HG03175 (cell line): ENCODE measurements at regions not wholly inside any gene's neighbourhood (a gene's known extent, or its start where the extent isn't known, plus 50 kb on each side); places are given as distances from the start of the nearest gene placed in this dataset.

Source experiments
- ATAC-seq: cut with Tn5 transposase; IDR thresholded peaks from one replicate; pipeline ENCODE4 v1.9.1; 2021; ENCODE audit warnings: mild to moderate bottlenecking, moderate library complexity; ENCODE audit not compliant: unreplicated experiment

DNA sequence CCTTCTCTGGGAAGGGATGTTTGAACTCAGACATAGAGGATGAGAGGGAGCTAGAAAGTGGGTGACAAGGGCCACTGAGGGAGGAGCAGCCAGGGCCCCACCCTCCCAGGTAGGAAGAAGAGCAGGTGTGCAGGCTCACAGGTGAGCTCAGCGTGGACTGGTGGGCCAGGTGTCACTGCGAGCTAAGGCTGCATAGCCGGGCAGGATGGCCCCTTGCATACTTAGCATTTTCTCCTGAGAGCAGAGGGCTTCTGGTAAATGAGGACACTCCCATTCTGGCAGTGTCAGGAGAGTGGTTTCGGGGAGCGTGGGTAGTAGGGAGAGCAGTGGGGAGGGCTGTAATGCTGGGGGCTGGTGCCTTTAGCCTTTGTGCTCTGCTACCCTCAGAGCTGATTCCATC is 843.4 kb downstream of the TBC1D22A start:
- no peak for ATAC-seq

DNA sequence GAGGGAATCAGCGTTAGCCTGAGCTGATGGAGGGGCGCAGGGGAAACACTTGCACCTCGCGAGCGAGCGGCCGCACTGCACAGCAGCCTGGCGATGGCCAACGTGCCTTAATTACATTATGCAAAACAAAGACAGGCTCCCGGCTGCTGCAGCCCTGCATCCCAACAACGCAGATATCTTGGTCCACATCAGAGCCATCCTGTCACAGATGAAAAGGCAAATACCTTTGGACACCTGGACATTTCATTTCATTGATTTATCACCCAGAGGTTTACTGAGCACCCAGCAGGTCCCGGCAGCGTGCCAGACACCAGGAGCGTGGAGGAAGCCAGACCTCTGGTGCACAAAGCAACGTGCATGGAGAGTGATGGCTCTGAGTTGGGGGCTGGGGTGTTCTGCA is 843.0 kb downstream of the TBC1D22A start:
- ATAC-seq, result no peak

DNA sequence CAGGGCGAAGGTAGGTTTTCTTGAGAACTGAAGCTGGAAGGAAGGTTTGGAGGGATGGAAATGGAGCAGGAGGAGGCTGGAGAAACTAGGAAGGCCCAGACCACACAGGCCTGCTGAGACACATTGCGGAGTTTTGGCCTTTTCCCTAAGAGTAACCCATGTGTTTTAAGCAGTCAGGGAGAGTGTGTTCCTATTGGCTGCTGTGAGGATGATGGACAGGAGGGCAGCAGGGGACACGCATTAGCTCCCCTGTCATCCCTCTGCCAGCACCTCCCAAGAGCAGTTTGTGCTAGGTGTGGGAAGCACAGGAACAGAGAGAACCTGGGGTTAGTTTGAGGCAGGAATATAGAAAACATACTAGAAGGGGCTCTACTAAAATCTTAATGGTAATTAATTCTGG is 842.1 kb downstream of the TBC1D22A start:
- ATAC-seq, result no peak

DNA sequence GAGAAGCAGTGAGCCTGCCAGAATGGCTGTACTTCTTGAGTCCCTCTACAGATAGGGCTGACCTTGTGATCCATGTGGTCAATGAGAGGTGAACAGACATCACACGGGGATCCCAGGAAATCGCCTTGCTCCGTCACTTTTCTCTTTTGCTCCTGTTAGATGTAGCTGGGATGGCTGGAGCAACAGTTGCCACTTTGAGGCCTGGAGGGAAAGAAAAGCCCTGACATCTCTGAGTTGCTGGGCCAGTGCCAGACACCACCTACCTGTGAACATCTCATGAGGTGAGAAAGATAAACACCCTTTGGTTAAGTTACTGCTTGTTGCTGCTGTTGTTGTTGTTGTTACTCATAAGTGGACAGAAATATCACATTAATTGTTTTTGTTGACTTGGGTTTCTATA is 840.3 kb downstream of the TBC1D22A start:
- ATAC-seq, result no peak

DNA sequence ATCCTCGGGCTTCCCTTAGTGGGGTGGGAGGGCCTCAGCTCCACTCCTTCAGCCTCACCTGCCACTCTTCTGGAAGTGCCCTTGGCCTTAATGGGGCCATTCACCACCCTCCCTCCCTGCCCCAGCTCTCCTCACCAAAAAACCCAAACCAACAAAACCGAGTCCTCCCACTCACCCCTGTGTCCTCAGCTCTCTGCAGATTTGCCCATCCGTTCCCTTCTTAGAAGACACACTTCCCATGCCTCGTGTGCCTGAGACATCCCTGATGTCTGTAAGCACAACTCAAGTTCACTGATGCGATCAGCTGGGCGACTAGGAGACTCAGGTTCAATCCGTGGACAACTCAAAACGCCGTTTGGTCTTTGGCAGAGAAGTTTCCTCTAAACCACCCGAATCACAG is 839.2 kb downstream of the TBC1D22A start:
- no peak for ATAC-seq

DNA sequence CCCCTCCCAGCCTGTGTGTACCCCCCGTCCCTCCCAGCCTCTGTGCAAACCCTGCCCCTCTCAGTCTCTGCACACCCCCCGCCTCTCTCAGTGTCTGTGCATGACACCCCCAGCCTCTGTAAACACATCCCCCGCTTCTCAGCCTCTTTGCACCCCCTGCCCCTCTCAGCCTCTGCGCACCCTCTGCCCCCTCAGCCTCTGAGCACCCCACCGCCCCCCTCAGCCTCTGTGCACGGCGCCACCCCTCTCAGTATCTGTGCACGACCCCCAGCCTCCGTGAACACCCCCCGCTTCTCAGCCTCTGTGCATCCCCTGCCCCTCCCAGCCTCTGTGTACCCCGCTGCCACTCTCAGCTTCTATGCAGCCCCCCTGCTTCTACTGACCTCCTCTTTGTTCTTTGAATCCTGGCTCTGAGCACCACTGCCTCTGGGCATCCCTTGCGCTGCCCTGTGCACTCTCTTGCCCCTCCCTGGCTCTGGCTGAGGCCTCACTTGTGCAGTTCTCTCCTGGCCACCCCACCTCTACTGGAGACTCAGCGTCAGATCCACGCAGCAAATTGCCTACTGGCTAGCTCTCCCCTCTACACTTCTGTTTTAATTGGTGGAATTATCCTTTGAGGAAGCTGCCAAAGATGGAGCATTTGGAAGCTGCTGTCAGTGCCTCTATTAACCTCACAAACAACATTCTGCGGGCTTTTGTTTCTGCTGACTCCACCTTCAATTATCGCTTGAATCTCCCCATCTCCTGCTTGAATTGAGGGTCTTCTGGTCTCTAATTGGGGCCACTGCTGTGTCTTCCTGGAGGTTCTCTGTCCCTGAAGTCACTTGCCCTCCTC is 838.6 kb downstream of the TBC1D22A start:
- ATAC-seq, result no peak

DNA sequence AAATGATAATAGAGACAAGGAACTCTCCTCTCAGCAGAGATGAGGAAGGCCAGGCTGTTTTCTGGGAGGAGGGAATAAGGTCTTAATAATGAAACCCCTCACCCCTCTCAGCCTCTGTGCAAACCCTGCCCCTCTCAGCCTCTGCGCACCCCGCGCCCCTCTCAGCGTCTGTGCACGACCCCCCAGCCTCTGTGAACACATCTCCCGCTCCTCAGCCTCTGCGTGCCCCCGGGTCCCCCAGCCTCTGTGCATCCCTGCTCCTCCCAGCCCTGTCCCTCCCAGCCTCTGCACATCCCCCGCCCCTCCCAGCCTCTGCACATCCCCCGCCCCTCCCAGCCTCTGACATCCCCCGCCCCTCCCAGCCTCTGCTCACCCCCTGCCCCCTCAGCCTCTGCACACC is 837.8 kb downstream of the TBC1D22A start:
- ATAC-seq, result no peak

DNA sequence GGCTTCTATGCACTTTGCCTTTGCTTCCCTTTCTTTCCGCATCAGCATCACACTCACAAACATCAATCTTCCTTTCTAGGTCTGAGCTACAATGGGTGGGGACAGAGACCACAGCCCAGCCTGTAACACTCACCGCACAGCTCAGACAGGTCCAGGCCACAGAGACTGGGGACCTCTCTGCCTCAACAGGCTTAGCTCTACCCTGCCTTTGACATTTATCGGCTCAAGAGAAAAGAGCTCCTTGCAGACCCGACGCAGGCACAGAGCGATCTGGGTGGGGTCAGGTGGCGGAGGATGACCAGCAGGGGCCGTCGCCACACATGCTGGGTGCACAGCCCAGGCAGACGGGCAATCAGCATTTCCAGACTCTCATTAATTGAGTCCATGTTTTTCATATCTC is 837.3 kb downstream of the TBC1D22A start:
- no peak for ATAC-seq

DNA sequence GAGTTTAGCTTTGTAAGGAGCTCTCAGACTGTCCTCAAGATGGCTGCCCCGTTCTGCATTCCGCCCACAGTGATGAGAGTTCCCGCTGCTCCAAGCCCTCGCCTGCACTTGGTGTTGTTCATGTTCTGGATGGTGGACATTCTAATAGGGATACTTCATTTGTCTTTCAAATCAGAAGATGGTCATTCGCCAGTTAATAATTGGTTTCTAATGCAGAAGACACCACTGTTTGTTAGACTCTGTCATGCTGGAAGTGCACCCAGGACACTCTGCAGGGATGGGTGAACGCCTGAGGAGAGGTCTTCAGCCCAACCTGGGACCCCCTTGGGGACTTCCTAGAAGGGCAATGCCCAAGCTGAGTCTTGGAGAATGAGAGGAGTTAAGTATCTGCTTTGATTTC is 836.4 kb downstream of the TBC1D22A start:
- no peak for ATAC-seq

DNA sequence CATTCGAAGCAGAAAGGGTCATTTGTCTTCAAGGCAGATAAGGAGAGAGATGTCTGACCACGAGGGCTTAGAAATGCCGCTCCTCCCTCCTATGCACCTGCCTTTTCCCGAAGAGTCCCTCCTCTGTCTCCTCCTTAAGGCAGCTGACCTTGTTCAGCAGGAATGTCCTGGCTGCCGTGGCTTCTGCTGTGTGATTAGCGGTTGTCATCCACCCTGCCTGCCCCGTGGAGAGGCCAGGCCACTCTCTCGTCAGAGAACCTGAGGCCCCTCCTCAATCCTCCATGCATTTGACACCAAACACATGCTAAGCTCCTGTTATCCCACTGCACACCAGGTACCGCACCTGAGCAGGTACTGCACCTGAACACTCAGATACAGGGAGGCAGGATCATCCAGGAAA is 834.6 kb downstream of the TBC1D22A start:
- no peak for ATAC-seq

DNA sequence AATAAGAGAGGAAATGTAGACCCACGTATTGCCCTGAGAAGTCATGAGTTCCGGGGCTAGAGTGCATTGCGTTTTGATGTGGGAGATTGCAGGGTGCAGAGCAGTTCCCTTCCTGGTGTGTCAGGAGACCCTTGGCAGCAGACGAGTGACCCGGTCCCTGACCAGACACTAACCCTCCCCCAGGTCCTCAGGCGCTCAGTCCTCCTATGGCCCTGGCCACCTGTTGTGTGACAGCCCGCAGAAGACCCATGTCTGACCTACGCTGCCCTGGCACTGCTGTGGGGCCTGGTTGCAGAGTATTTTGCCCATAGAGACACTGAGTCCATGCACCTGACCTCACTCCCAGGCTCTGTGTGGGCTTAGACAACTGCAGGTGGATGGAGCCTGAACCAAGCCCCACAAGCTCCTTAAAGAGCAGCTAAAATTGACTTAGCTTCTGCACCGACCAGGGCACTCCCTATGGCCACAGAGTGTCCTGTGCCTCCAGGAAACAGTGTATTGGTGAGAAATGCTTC is 833.8 kb downstream of the TBC1D22A start:
- no peak for ATAC-seq

DNA sequence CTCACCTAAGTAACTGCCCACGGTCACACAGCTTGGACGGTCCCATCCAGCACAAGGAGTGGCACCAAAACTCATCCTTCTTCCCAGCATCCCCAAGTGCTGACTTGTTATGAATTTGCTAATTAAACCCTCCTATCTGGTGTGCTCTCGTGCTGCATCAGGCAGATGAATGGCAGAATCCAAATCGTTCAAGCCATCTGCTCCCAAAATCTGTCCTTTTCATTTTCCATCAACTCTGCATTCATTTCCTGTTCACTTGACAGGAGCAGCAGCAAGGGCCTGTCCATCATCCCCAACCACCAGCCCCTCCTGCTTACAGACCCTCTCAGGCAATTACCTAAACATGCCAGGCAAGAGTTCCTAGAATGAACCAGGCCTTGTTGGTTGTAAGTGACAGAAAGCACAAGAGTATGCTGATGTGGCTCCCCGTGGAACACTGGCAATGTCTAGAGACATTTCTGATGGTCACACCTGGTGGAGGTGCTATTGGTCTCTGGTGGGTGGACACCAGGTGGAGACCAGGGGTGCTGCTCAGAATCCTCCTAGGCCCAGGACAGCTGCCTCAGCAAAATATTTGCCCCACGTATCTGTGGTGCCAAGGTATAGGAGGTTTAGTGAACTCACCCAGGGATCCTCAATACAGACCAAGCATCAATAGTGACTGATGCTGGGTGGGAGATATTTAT is 832.5 kb downstream of the TBC1D22A start:
- ATAC-seq, result no peak

DNA sequence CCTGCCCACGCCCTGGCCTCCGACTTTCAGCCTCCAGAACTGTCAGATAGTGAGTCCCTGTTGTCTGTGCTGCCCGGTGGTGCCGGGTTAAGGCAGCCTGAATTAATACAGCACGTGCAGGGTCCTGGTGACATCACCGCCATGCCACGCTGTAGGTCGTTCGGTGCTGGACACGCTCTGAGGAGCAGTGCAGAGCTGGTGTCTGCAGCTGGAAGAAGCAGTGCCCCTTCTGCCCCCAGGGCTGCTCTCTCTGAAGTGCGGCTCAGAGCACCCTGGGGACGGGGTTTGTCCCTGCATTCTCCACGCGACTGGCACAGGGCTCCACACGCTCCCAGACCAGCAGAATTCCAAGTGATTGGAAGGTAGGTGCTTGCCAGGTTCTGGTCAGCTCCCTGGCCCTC is 831.5 kb downstream of the TBC1D22A start:
- ATAC-seq, result no peak

DNA sequence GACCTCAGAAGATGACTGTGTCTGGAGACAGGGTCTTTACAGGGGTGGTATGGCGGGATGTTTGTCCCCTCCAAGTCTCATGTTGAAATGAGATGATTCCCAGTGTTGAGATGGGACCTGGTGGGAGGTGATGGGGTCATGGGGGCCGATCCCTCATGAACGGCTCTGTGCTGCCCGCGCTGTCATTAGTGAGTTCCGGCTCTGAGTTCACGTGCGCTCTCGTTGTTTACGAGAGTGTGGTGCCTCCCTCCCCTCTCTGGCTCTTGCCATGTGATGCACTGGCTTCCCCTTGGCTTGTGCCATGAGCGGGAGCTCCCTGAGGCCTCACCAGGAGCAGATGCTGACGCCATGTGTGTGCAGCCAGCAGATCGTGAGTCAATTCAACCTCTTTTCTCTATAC is 830.8 kb downstream of the TBC1D22A start:
- no peak for ATAC-seq

DNA sequence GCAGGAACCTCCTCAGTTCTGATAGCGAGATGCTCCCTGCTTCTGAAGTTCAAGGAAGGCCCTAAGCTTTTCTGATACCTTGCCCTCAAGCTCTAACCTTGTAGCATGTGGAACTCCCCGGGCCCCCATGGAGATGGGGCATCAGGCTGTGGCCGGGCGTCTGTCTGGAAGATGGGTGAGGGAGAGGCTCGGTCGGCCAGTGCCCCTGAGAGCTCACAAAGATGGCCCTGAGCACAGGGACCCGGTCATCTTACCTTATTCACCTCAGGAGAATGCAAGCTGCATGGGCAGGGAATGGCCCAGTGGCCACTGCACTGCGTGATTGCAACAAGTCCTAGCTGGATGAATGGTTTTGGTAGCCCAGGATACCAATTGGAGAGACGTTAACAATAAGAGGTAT is 830.3 kb downstream of the TBC1D22A start:
- ATAC-seq, result no peak

DNA sequence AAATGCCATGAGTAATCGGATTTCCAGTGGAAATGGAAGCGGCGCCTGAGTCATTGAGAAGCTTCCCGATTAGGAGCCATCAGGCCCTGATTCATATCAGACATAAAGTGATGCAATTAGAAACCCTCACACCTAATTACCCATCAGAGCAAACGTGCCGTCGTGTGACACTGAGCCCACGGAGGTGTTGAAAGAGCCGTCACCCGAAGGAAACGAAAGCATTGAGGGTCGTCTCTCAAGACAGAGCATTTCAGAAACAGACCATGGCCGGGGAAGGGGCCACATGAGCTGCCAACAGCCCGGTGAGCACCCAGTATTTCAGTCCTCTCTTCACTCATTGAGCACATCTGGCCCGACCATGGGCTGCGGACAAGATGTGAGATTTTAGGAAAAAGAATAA is 829.3 kb downstream of the TBC1D22A start:
- no peak for ATAC-seq

DNA sequence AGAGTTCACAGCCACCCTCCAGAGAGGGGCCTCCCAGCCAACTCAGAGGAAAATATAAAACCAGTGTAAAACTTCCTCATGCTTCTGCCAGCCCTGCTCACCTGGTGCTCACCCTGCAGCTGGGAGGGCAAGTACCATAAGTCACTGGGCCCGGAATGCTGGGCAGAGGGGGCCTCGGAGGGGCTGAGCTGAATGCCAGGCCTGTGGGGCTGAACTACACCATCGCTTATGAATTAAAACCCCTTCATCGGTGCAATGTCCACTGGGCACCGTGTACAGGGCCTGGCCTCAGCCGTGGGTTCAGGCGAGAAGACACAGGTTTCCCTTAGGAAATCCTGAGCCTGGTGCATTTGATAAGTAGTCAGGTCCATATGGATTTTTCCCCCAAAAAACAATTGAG is 828.6 kb downstream of the TBC1D22A start:
- no peak for ATAC-seq

DNA sequence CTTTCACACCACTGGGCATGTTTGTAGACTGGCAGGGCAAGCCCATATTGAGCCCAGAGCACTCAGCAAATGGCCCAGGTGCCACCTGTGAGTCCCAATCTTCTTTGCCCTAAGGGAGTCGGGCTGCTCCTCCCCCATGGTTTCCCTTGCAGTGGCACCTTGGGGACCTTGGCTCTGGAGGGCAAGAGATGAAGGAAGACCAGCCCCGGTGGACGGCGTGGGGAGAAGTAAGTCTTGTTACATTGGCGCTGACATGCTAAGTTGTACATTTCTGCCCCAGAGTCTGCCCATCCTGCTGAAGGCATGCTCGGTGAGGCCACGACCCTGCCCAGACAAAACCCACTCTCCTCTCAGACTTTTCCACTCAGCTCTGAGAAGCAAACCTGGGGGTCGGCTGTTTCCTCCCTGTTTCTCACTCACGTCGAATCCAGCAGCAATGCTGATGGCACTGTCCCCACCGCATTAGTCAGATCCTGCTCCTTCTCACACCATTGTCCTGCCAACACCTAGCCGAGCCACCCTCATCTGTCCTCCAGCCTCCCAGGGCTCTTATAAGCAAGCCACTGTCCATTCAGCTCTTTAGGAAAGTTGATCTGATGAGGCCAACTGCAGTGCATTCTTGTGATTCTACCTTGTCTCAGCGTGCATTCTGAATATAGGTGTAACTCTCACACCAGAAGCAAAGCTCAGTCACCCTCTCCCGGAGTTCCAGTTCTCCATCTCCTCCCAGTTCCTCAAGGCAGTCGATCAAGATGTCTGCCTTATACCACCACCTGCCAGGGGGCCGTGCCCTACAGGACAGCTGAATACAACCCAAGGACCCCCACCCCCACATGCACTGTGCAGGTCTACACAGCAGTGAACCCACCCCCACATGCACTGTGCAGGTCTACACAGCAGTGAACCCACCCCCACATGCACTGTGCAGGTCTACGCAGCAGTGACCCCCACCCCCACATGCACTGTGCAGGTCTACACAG is 827.1 kb downstream of the TBC1D22A start:
- no peak for ATAC-seq

DNA sequence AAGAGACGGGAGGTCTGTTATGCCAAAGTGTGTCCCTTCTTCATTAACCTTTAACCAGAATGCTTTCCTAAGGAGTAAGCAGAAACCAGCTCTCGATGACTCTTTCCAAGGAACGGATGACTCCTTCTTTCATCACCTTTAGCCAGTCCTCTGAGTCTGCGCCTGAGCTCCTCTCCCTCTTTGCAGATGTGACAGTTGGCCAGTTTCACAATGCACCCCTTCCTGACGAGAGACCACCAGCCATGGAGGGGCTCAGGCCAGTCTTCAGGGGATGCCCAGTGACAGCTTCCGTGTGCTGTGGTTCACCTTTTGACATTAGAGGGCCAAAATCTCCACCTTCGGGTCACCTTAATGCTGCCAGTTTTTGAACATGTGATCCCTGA is 826.1 kb downstream of the TBC1D22A start:
- no peak for ATAC-seq

DNA sequence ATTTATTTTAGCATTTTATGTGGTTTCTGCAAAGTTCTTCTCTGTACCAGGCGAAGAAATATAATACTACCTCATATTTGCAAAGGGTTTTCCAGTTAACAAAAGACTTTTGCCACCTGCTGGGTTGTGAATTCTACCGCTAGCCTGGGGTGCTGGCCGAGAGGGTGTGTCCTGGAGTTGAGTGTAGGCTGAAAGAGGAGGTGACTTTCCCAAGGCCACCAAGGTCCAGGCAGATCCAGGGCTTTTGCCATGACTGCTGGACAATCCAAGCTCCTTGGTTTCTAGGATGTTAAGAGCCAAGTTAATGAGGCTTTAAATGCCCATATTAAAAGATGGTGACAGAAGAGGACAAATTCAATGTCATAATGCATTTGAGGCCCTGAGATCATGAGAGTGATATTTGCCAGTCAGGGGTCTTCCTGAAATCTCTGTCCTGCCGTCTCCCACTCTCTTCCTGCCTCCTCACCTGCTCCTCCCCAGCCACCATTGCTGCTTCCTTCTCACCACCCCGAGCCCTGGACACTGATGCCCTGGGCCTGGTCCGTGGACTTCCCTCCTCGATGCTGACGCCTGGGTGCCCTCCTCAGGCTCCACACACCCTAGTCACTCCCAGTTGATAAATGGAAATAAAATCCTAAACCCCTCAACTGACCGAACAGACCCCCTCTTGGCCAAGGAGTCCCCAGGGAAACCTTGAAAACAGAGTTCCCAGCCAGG is 825.6 kb downstream of the TBC1D22A start:
- ATAC-seq, result no peak

DNA sequence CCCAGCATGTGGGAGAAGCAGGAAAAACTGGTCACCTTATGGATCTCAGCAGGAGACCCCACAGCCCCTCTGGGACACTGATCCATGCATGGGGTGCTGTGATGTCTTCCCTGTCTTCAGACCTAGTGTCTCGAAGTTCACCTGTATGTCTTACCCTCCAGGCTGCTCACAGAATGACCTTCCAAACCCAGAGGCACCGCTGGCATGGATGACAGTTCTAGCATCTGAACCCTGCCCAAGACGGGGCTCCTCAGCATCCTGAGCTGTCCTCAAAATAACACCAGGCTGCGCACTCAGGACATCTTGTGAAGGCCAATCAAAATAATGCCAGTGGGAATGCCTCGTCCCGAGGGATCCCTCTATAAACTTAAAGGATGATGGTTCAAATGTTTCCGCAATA is 824.9 kb downstream of the TBC1D22A start:
- no peak for ATAC-seq
